MM.1S (cell line): ENCODE measurements at regions not wholly inside any gene's neighbourhood (a gene's known extent, or its start where the extent isn't known, plus 50 kb on each side); places are given as distances from the start of the nearest gene placed in this dataset.

Experiments used
- DNase-seq: peaks from one replicate; pipeline ENCODE4 v3.0.0-alpha.2; 2015
- H2AFZ ChIP-seq: fragments of 300-600 bp; sonication (generic); 2 replicates; pipeline ENCODE4 v1.6.0; 2016; ENCODE audit warnings: antibody characterized with exemption, low read length
- H3F3A ChIP-seq: fragments of 300-600 bp; sonication (generic); 2 replicates; pipeline ENCODE4 v1.6.1; 2016; ENCODE audit warnings: mild to moderate bottlenecking, antibody characterized with exemption, low read length, moderate library complexity, mixed read lengths; ENCODE audit not compliant: insufficient read depth
- H3K27ac ChIP-seq: fragments of 300-600 bp; sonication (generic); 2 replicates; pipeline ENCODE4 v1.5.1; 2016; ENCODE audit warnings: mild to moderate bottlenecking, low read length
- H3K27me3 ChIP-seq: fragments of 300-600 bp; sonication (generic); replicated peaks from 2 replicates; pipeline ENCODE4 v1.6.0; 2016; ENCODE audit warnings: low read length; ENCODE audit not compliant: insufficient read depth
- H3K36me3 ChIP-seq: fragments of 300-600 bp; sonication (generic); replicated peaks from 2 replicates; pipeline ENCODE4 v1.6.1; 2016; ENCODE audit warnings: mild to moderate bottlenecking, low read length, mixed read lengths; ENCODE audit not compliant: insufficient read depth
- H3K4me1 ChIP-seq: fragments of 300-600 bp; sonication (generic); 2 replicates; pipeline ENCODE4 v1.6.1; 2016; ENCODE audit warnings: low read length, mixed read lengths
- H3K4me2 ChIP-seq: fragments of 300-600 bp; sonication (generic); 2 replicates; pipeline ENCODE4 v1.6.0; 2016; ENCODE audit warnings: low read depth, low read length
- H3K4me3 ChIP-seq: fragments of 300-600 bp; sonication (generic); 2 replicates; pipeline ENCODE4 v1.5.1; 2016; ENCODE audit warnings: low read length, mixed read lengths
- H3K79me2 ChIP-seq: fragments of 300-600 bp; sonication (generic); 2 replicates; pipeline ENCODE4 v1.6.1; 2016; ENCODE audit warnings: mixed run types, low read length, mixed read lengths
- H3K9ac ChIP-seq: fragments of 300-600 bp; sonication (generic); 2 replicates; pipeline ENCODE4 v1.6.1; 2016; ENCODE audit warnings: low read length, mixed read lengths
- H3K9me2 ChIP-seq: fragments of 300-600 bp; sonication (generic); replicated peaks from 2 replicates; pipeline ENCODE4 v1.6.1; 2016; ENCODE audit warnings: mild to moderate bottlenecking, low read length, mixed read lengths; ENCODE audit not compliant: insufficient read depth
- H3K9me3 ChIP-seq: fragments of 300-600 bp; sonication (generic); replicated peaks from 2 replicates; pipeline ENCODE4 v1.6.1; 2016; ENCODE audit warnings: mild to moderate bottlenecking, low read length, mixed read lengths; ENCODE audit not compliant: insufficient read depth
- H4K20me1 ChIP-seq: fragments of 300-600 bp; sonication (generic); 2 replicates; pipeline ENCODE4 v1.6.1; 2016; ENCODE audit warnings: mild to moderate bottlenecking, low read length, moderate library complexity, mixed read lengths; ENCODE audit not compliant: insufficient read depth
- EZH2 ChIP-seq: fragments of 300-600 bp; sonication (generic); optimal IDR thresholded peaks from 2 replicates; pipeline ENCODE3; 2017; ENCODE audit warnings: low read depth, mild to moderate bottlenecking, antibody characterized with exemption, low read length, mixed read lengths
- EZH2phosphoT487 ChIP-seq: fragments of 300-600 bp; sonication (generic); IDR thresholded peaks from 2 replicates; pipeline ENCODE4 v1.6.1; 2018; ENCODE audit warnings: antibody characterized with exemption, low read length
- TF ChIP-seq, protein P1 (sequence below): fragments of 300-600 bp; sonication (generic); IDR thresholded peaks from 2 replicates; pipeline ENCODE4 v1.5.1; 2016; ENCODE audit warnings: antibody characterized with exemption, low read length, mixed read lengths

DNA sequence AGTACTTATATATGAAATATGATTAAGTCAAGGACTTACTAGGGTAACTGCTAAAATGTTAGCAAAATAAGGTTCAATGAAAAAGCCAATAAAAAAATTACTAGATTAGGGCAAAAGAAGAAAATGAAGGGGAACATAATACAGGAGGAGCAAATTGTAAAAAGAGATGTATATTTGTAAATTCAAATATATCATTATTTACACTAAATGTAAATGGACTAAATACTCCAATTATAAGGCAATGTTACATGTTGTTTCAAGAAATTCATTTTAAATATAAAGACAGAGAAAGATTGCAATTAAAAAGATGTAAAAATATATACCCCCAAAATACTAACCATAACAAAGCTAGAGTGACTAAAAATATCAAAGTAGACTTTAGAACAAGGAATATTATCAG is 134.1 kb downstream of the EFHB start:
- TF ChIP-seq EZH2 (no peak), EZH2phosphoT487 (no peak)
- TF ChIP-seq, protein P1, sequence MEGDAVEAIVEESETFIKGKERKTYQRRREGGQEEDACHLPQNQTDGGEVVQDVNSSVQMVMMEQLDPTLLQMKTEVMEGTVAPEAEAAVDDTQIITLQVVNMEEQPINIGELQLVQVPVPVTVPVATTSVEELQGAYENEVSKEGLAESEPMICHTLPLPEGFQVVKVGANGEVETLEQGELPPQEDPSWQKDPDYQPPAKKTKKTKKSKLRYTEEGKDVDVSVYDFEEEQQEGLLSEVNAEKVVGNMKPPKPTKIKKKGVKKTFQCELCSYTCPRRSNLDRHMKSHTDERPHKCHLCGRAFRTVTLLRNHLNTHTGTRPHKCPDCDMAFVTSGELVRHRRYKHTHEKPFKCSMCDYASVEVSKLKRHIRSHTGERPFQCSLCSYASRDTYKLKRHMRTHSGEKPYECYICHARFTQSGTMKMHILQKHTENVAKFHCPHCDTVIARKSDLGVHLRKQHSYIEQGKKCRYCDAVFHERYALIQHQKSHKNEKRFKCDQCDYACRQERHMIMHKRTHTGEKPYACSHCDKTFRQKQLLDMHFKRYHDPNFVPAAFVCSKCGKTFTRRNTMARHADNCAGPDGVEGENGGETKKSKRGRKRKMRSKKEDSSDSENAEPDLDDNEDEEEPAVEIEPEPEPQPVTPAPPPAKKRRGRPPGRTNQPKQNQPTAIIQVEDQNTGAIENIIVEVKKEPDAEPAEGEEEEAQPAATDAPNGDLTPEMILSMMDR, result no peak
- H3K27ac ChIP-seq, result no peak overlapping the region
- no peaks in the 10 kb centered on the region for H4K20me1 ChIP-seq
- no peak for DNase-seq
- H3K27me3 ChIP-seq, result no peaks in the 10 kb centered on the region
- no peak overlapping the region for H3K9ac ChIP-seq
- no peak overlapping the region for H2AFZ ChIP-seq
- no peaks in the 10 kb centered on the region for H3K9me2 ChIP-seq
- no peak overlapping the region for H3K4me2 ChIP-seq
- H3K4me1 ChIP-seq, result no peaks in the 10 kb centered on the region
- H3K79me2 ChIP-seq, result no peaks in the 10 kb centered on the region
- no peak overlapping the region for H3K4me3 ChIP-seq
- no peaks in the 10 kb centered on the region for H3K36me3 ChIP-seq
- no peaks in the 10 kb centered on the region for H3K9me3 ChIP-seq
- no peaks in the 10 kb centered on the region for H3F3A ChIP-seq

DNA sequence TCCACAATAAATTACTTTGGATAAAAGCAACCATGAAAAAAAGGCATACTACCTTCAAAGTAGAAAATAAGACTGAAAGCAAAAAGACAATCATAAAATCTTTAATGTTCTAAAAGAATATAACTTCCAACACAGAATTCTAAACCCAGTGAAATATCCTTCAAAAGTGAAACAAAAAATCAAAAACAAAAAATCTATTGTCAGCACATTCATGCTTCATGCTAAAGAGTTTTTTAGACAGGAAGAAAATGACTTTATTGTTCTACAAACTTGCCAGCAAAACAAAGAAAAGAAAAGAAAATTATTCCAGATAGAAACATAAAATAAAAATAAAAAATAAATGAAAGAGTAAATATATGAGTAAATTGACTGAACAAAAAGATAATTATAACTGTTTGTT is 134.9 kb downstream of the EFHB start:
- no peak overlapping the region for H2AFZ ChIP-seq
- no peaks in the 10 kb centered on the region for H3F3A ChIP-seq
- no peak for DNase-seq
- H3K27ac ChIP-seq, result no peak overlapping the region
- H3K27me3 ChIP-seq, result no peaks in the 10 kb centered on the region
- no peaks in the 10 kb centered on the region for H3K36me3 ChIP-seq
- no peak overlapping the region for H3K4me2 ChIP-seq
- H4K20me1 ChIP-seq, result no peaks in the 10 kb centered on the region
- TF ChIP-seq EZH2 (no peak), EZH2phosphoT487 (no peak)
- TF ChIP-seq, protein P1, result no peak
- H3K9ac ChIP-seq, result no peak overlapping the region
- no peaks in the 10 kb centered on the region for H3K79me2 ChIP-seq
- H3K9me2 ChIP-seq, result no peaks in the 10 kb centered on the region
- H3K9me3 ChIP-seq, result no peaks in the 10 kb centered on the region
- no peak overlapping the region for H3K4me3 ChIP-seq
- no peaks in the 10 kb centered on the region for H3K4me1 ChIP-seq

DNA sequence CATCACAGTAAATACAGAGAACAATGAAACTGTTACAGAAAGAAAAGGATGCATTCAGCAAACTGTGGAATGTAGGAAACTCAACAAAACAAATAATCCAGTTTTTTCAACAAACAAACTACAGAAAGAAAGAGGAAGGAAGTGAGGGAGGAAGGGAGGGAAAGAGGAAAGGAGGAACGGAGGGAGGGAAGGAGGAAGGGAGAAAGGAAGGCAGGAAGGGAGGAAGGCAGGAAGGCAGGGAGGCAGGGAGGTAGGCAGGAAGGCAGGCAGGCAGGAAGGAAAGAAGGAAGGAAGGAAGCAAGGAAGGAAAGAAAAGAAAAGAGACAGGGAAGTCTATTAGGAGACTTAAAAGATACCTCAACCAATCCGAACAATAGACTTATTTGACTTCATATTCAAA is 135.7 kb downstream of the EFHB start:
- H3K27ac ChIP-seq, result no peak overlapping the region
- no peaks in the 10 kb centered on the region for H3K36me3 ChIP-seq
- H3K79me2 ChIP-seq, result no peaks in the 10 kb centered on the region
- no peaks in the 10 kb centered on the region for H3F3A ChIP-seq
- no peaks in the 10 kb centered on the region for H3K9me3 ChIP-seq
- no peak overlapping the region for H3K9ac ChIP-seq
- H2AFZ ChIP-seq, result no peak overlapping the region
- no peaks in the 10 kb centered on the region for H4K20me1 ChIP-seq
- DNase-seq, result no peak
- H3K4me2 ChIP-seq, result no peak overlapping the region
- TF ChIP-seq, protein P1, result no peak
- TF ChIP-seq EZH2 (no peak), EZH2phosphoT487 (no peak)
- H3K27me3 ChIP-seq, result no peaks in the 10 kb centered on the region
- H3K9me2 ChIP-seq, result no peaks in the 10 kb centered on the region
- H3K4me1 ChIP-seq, result no peaks in the 10 kb centered on the region
- H3K4me3 ChIP-seq, result no peak overlapping the region
